Neural crest cell (in vitro differentiated cells): ENCODE measurements at regions not wholly inside any gene's neighbourhood (a gene's known extent, or its start where the extent isn't known, plus 50 kb on each side); places are given as distances from the start of the nearest gene placed in this dataset.
A peak's percentile ranks its signal among the peaks of the same experiment; 100 is the strongest.

Experiments
- DNase-seq: peaks from one replicate; pipeline ENCODE4 v3.0.0; 2021; ENCODE audit warnings: low read depth, mixed read lengths, low spot score
- H3K27ac Mint-ChIP-seq: one replicate; pipeline ENCODE4 v1.8.0; 2021; ENCODE audit warnings: mild to moderate bottlenecking, mixed read lengths; ENCODE audit not compliant: unreplicated experiment
- H3K27me3 Mint-ChIP-seq: 2 replicates; pipeline ENCODE4 v1.8.0; 2021; ENCODE audit warnings: low read depth, mild to moderate bottlenecking, mixed read lengths
- H3K36me3 Mint-ChIP-seq: 2 replicates; pipeline ENCODE4 v1.8.0; 2021; ENCODE audit warnings: low read depth, mild to moderate bottlenecking, mixed read lengths
- H3K4me1 Mint-ChIP-seq: 2 replicates; pipeline ENCODE4 v1.8.0; 2021; ENCODE audit warnings: mixed read lengths
- H3K4me3 Mint-ChIP-seq: one replicate; pipeline ENCODE4 v1.8.0; 2021; ENCODE audit warnings: mild to moderate bottlenecking, mixed read lengths
- H3K9me3 Mint-ChIP-seq: 2 replicates; pipeline ENCODE4 v1.8.0; 2021; ENCODE audit warnings: mixed read lengths
- CTCF ChIP-seq: fragments of 200-600 bp; sonication (generic); conservative IDR thresholded peaks from 2 replicates; pipeline ENCODE4 v1.5.0; 2021; ENCODE audit warnings: antibody characterized with exemption, mild to moderate bottlenecking

- no peak overlapping the region for H3K27ac Mint-ChIP-seq
- no peak for TF ChIP-seq CTCF
- no peak overlapping the region for H3K4me3 Mint-ChIP-seq
- no peaks in the 10 kb centered on the region for H3K27me3 Mint-ChIP-seq
- DNase-seq: no peak
- no peaks in the 10 kb centered on the region for H3K36me3 Mint-ChIP-seq
- H3K9me3 Mint-ChIP-seq: no peaks in the 10 kb centered on the region
- peaks cover 11% of the 10 kb centered on the region for H3K4me1 Mint-ChIP-seq
These were observed 338.3 kb downstream of the IL20RB start for GRCh38 chr3:137296116-137296515.

GRCh38 chr3:137297770-137298169 is 340.0 kb downstream of the IL20RB start:
- TF ChIP-seq CTCF: no peak
- Mint-ChIP-seq H3K9me3 (no peaks in the 10 kb centered on the region), H3K27ac (no peak overlapping the region), H3K4me1 (peaks cover 11% of the 10 kb centered on the region), H3K36me3 (no peaks in the 10 kb centered on the region), H3K27me3 (no peaks in the 10 kb centered on the region), H3K4me3 (no peak overlapping the region)
- DNase-seq: no peak

GRCh38 chr3:137300703-137301102 is 342.9 kb downstream of the IL20RB start:
- no peak overlapping the region for H3K27ac Mint-ChIP-seq
- H3K9me3 Mint-ChIP-seq: peaks cover 3% of the 10 kb centered on the region
- DNase-seq: no peak
- H3K4me3 Mint-ChIP-seq: no peak overlapping the region
- TF ChIP-seq CTCF: no peak
- no peaks in the 10 kb centered on the region for H3K27me3 Mint-ChIP-seq
- no peaks in the 10 kb centered on the region for H3K4me1 Mint-ChIP-seq
- H3K36me3 Mint-ChIP-seq: no peaks in the 10 kb centered on the region

- peaks cover 3% of the 10 kb centered on the region for H3K9me3 Mint-ChIP-seq
- H3K36me3 Mint-ChIP-seq: no peaks in the 10 kb centered on the region
- H3K27ac Mint-ChIP-seq: no peak overlapping the region
- no peak for DNase-seq
- no peak overlapping the region for H3K4me3 Mint-ChIP-seq
- H3K27me3 Mint-ChIP-seq: no peaks in the 10 kb centered on the region
- no peaks in the 10 kb centered on the region for H3K4me1 Mint-ChIP-seq
- TF ChIP-seq CTCF: peak; percentile 35
These were observed 346.7 kb downstream of the IL20RB start for GRCh38 chr3:137304313-137305056.

GRCh38 chr3:137324114-137324513 is 366.3 kb downstream of the IL20RB start:
- H3K4me3 Mint-ChIP-seq: no peak overlapping the region
- H3K27ac Mint-ChIP-seq: no peak overlapping the region
- H3K36me3 Mint-ChIP-seq: no peaks in the 10 kb centered on the region
- no peaks in the 10 kb centered on the region for H3K9me3 Mint-ChIP-seq
- no peak for TF ChIP-seq CTCF
- DNase-seq: no peak
- H3K27me3 Mint-ChIP-seq: no peaks in the 10 kb centered on the region
- H3K4me1 Mint-ChIP-seq: peaks cover 8% of the 10 kb centered on the region
